ENCODE measurements at regions not wholly inside any gene's neighbourhood (a gene's known extent, or its start where the extent isn't known, plus 50 kb on each side); places are given as distances from the start of the nearest gene placed in this dataset.

DNA sequence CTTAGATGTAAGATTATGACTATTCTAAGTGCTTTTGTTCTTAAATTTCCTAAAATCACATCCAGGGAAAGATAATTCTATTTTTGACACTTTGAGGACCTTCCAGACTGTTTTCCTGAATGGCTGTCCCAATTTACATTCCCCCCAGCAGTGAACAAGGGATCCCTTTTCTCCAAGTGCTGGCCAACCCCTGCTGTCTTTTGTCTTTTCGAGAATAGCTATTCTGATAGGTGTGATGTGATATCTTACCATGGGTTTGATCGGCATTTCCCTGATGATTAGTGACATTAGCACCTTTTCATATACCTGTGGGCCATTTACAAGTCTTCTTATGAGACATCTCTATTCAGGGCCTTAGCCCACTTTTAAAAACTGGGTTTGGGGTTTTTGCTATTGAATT is 526.7 kb upstream of the FZD8 start:
- Histone ChIP-seq H3K27ac (no peak overlapping the region), H3K4me3 (no peak overlapping the region), H3K27me3 (no peaks in the 10 kb centered on the region), H3K4me1 (no peaks in the 10 kb centered on the region), H3K9me3 (no peaks in the 10 kb centered on the region), H3K36me3 (no peaks in the 10 kb centered on the region)
- intact Hi-C loops (cut with DNase I; ENCODE audit: low total_unique reads), result no loop called here
- DNase-seq (ENCODE audit: low spot score in 2 of 2), result no peak
- TF ChIP-seq POLR2A (IDR thresholded peaks at IDR 0.05), result no peak
- TF ChIP-seq, protein P1, sequence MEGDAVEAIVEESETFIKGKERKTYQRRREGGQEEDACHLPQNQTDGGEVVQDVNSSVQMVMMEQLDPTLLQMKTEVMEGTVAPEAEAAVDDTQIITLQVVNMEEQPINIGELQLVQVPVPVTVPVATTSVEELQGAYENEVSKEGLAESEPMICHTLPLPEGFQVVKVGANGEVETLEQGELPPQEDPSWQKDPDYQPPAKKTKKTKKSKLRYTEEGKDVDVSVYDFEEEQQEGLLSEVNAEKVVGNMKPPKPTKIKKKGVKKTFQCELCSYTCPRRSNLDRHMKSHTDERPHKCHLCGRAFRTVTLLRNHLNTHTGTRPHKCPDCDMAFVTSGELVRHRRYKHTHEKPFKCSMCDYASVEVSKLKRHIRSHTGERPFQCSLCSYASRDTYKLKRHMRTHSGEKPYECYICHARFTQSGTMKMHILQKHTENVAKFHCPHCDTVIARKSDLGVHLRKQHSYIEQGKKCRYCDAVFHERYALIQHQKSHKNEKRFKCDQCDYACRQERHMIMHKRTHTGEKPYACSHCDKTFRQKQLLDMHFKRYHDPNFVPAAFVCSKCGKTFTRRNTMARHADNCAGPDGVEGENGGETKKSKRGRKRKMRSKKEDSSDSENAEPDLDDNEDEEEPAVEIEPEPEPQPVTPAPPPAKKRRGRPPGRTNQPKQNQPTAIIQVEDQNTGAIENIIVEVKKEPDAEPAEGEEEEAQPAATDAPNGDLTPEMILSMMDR (IDR thresholded peaks at IDR 0.05), result no peak
- TF ChIP-seq POLR2AphosphoS5 (IDR thresholded peaks at IDR 0.05), result no peak

DNA sequence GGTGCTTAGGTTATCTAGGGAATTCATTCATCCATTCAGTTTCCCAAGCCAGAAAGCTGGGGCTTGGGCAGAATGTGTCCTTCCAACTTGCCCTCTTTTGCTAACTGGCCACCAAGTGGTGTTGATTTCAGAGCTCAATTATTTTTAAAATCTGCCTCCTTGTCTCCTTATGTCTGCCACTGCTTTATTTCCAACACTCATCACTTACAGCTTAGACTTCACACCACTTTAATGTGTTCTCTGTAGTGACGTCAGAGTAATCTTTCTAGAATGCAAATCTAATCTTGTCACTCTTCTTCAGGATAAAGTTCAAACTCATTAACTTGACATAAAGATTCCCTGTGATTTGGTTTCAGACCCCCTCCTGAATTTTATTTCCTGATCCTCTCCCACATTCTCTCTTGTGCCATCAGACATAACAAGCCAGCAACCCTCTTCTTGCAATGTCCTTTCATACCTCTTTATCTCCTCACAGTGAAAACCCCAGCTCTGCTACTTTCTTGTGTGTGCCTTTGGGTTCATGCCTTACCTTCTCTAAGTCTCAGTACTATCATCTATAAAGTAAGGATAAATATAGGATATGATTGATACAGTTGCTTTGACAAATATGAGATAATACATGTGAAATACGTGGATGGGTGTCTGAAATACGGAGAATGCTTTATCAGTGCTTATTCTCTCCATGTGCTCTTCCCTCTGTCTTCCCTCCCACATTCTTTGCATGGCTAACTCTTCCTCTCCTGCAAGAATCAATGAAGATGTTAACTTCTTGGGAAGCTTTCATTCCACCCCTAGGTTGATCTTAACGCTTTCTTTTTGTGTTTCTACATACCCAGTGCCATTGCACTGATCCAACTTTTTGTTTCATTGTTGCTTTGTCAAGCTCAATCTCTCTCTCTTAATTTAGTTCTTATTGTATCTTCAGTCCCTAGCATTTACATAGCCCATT is 522.7 kb upstream of the FZD8 start:
- DNase-seq (ENCODE audit: low spot score in 2 of 2), result no peak
- Histone ChIP-seq H3K4me3 (no peak overlapping the region), H3K27ac (no peak overlapping the region), H3K27me3 (no peaks in the 10 kb centered on the region), H3K9me3 (no peaks in the 10 kb centered on the region), H3K4me1 (no peaks in the 10 kb centered on the region), H3K36me3 (no peaks in the 10 kb centered on the region)
- TF ChIP-seq POLR2A (IDR thresholded peaks at IDR 0.05) (no peak), POLR2AphosphoS5 (IDR thresholded peaks at IDR 0.05) (no peak)
- TF ChIP-seq, protein P1 (IDR thresholded peaks at IDR 0.05), result no peak
- intact Hi-C loops (cut with DNase I; ENCODE audit: low total_unique reads), result no loop called here

DNA sequence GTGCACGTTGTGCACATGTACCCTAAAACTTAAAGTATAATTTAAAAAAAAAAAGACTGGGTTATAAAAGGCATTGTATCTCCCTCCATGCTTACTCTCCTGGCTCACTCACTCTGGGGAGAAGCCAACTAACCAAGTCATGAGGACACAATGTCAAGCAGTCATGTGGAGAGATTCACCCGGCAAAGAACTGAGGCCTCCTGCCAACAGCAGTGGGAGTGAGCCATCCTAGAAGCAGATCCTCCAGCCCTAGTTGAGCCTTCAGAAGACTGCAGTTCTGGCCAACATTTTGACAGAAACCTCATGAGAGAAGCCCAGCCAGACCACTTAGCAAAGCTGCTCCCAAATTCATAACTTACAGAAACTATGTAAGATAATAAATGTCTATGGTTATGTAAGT is 521.7 kb upstream of the FZD8 start:
- Histone ChIP-seq H3K4me1 (no peaks in the 10 kb centered on the region), H3K27me3 (no peaks in the 10 kb centered on the region), H3K36me3 (no peaks in the 10 kb centered on the region), H3K9me3 (no peaks in the 10 kb centered on the region), H3K27ac (no peak overlapping the region), H3K4me3 (no peak overlapping the region)
- intact Hi-C loops (cut with DNase I; ENCODE audit: low total_unique reads), result no loop called here
- TF ChIP-seq, protein P1 (IDR thresholded peaks at IDR 0.05), result no peak
- no peak for TF ChIP-seq POLR2AphosphoS5 (IDR thresholded peaks at IDR 0.05)
- no peak for DNase-seq (ENCODE audit: low spot score in 2 of 2)

DNA sequence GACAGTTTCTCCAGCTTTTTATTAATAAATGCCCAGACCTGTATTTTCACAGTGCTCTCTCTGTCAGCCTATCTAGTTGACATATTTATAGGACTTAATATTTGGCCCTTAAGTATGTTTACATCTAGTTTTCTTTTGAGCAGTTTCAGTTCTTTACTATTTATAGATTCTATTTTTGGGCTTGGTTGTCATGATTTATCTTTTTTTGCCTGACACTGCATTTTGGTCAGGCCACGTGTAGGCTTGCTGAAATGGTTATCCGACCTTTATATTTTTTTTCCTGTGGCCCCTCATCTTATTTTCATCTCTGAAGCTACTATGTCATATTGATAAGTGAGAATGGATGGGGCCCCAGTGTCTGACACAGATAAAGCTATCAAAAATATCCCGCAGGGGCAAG is 515.4 kb upstream of the FZD8 start:
- Histone ChIP-seq H3K9me3 (no peaks in the 10 kb centered on the region), H3K36me3 (no peaks in the 10 kb centered on the region), H3K4me3 (no peak overlapping the region), H3K27ac (no peak overlapping the region), H3K27me3 (no peaks in the 10 kb centered on the region), H3K4me1 (no peaks in the 10 kb centered on the region)
- intact Hi-C loops (cut with DNase I; ENCODE audit: low total_unique reads), result no loop called here
- no peak for DNase-seq (ENCODE audit: low spot score in 2 of 2)
- TF ChIP-seq POLR2A (IDR thresholded peaks at IDR 0.05) (no peak), POLR2AphosphoS5 (IDR thresholded peaks at IDR 0.05) (no peak)
- TF ChIP-seq, protein P1 (IDR thresholded peaks at IDR 0.05), result no peak

DNA sequence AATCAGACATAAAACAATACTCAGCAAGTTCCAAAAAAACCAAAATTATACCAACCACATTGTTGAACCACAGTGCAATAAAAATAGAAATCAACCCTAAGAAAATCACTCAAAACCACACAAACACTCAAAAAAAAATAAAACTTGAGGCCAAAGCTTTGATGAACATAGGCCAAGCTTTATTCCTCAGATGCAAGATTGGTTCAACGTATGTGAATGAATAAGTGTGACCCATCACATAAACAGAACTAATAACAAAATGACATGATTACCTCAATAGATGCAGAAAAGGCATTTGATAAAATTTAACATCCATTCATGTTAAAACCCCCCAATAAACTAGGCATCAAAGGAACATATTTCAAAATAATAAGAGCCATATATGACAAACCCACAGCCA is 506.1 kb upstream of the FZD8 start:
- Histone ChIP-seq H3K36me3 (no peaks in the 10 kb centered on the region), H3K27me3 (no peaks in the 10 kb centered on the region), H3K9me3 (no peaks in the 10 kb centered on the region), H3K27ac (no peak overlapping the region), H3K4me1 (no peaks in the 10 kb centered on the region), H3K4me3 (no peak overlapping the region)
- TF ChIP-seq POLR2A (IDR thresholded peaks at IDR 0.05) (no peak), POLR2AphosphoS5 (IDR thresholded peaks at IDR 0.05) (no peak)
- TF ChIP-seq, protein P1 (IDR thresholded peaks at IDR 0.05), result no peak
- no peak for DNase-seq (ENCODE audit: low spot score in 2 of 2)
- intact Hi-C loops (cut with DNase I; ENCODE audit: low total_unique reads), result loop anchor here (2.0 kb wide), 1 partner anchor 75 kb away; no protein-coding TSS in a partner anchor
